Fibroblast of gingiva (primary cell): ENCODE measurements at regions not wholly inside any gene's neighbourhood (a gene's known extent, or its start where the extent isn't known, plus 50 kb on each side); places are given as distances from the start of the nearest gene placed in this dataset.
"Not testable (repeated sequence)": the region's sequence is repeated elsewhere in the genome, so short reads cannot be mapped to it uniquely, and the experiment has no call there.

ENCODE experiments used
- DNase-seq: peaks from one replicate; pipeline ENCODE4 v3.0.0-alpha.2; 2011; ENCODE audit warnings: low read depth

DNA sequence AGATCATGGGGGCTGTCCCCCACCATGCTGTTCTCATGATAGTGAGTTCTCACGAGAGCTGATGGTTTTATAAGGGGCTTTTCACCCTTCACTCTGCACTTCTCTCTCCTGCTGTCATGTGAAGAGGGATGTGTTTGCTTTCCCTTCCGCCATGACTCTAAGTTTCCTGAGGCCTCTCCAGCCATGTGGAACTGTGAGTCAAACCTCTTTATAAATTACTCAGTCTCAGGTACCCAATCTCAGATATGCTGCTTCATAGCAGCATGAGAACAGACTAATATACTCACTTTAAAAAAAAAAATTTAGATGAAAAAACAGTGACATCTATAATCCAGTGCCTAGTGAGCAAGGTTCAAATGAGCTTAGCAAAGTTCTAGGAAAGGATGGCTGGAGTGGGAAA is 135.1 kb upstream of the RAB4A start:
- no peak for DNase-seq

DNA sequence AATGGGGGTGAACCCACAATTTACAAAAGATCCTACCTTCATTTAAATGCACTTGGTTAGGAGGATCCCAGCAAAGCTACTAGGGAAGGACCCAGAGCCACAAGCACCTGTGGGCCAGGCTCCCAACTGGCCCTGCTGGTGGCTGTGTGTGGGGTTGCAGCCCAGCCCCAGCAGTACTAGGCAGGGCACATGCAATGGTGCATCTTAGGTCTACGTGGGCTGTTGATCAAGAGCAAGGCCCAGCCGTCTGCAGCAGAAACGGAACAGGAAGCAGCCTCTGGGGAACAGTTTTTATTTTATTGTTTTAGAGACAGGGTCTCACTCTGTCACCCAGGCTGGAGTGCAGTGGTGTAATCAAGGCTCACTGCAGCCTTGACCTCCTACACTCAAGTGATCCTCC is 134.1 kb upstream of the RAB4A start:
- no peak for DNase-seq

- DNase-seq = no peak
Observed at GRCh38 chr1:229137271-229137670, 133.6 kb upstream of the RAB4A start.

DNA sequence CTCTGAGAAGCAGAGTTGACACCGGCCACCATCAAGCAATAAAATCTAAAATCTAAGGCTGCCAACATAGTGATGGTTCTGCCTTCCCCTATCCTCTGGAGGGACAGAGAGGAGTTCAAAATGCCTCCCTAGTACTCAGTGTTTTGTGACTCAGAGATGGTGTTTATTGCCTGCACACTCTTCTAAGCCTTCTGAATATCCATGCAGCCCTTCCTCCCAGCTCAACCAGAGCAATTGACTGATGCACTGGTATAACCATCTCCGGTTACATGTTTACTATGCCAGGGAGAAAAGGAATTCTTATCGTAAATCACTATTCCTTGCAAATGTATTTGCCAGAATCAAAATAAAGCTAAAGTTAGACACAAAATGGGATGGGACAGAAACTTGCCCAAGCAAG is 132.9 kb upstream of the RAB4A start:
- DNase-seq = no peak

GRCh38 chr1:229139331-229140118 is 131.4 kb upstream of the RAB4A start:
- no peak for DNase-seq

DNA sequence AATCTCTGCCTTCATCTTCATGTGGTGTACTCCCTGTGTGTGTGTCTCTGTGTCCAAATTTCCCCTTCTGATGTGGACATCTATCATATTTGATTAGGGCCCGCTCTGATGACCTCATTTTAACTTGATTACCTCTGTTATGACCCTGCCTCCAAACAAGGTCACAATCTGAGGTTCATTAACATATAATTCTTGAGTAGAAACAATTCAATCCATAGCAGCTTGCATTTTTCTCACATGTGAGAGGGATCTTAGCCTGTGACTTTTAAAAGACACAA is 130.9 kb upstream of the RAB4A start:
- DNase-seq = no peak

DNA sequence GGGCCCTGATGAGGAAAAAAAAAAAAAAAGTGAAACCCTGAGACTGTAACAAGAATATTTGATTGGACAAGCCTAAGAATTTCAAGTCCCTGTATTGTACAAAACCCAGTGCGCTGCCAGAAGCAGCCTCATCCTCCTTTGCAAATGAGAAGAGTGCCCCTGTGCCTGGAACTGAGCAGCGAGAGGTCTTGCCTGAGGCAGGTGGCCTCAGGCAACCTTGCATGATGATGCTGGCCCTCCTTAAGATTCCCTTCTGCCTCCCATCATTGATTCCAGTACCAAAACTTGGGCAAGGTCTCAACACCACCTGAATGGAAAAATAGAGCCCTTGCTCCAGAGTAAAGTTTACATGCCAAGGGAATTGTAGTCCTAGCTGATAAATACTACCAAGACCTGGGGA is 129.6 kb upstream of the RAB4A start:
- no peak for DNase-seq

DNA sequence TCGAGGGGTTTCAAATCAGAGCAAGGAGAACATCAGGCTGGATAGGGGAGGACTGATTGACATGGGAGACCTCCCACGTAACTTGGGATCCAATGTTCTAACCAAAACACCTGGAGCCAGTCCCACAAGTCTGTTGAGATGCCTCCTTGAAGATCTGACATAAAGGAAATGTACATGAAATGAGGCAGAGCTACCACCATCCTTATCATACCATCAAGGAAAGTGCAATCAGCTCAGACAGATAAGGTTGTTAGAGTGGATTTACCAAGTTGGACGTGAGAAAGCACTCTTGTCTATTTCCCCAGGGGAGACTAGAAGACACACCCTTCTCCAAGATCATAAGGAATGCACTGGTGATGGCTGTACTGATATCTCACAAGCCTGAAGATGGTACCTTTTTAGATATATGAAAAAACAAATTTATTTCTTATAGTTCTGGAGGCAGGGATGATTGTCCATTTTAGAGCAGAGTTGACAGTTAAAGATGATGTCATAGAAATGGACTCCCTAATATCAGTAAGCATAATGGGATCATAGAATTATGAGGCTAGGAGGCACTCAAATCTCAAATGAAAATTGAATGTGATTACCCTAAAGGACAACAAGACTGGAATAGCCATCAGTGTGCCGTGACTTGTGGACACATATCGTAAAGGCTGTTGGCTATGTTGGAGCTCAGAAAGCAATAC is 129.1 kb upstream of the RAB4A start:
- DNase-seq = no peak

GRCh38 chr1:229142471-229142870 is 128.4 kb upstream of the RAB4A start:
- no peak for DNase-seq

- no peak for DNase-seq
Observed at GRCh38 chr1:229146647-229147046, 124.3 kb upstream of the RAB4A start.

GRCh38 chr1:229147072-229147471 is 123.8 kb upstream of the RAB4A start:
- no peak for DNase-seq

DNA sequence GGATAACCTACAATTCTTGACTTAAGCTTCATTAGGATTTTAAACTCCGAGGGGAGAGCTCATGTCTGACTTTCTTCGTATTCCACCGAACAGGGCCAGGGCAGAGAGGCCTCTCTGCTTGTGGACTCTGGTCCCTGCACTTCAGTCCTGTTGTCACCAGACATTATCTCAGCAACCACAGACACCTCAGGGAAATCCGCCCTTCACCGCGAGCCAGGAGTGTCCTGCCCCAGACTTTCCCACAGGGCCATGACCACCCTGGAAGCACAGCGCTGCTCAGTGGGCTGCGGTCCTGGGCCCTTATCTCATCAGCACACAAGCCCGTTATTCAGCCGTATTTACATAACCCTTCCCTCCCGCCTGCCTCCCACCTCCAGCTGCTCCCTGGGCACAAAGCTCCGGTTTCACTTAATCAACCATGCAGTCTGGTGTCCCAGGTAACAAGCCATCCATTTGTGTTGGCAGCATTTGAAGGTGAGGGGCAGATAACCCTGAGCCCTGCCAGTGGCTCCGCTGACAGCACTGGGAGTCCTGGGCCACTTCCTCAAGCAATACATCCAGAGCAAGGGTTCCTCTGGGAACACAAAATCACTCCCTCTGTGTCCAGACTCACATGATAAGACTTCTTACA is 122.8 kb upstream of the RAB4A start:
- no peak for DNase-seq

DNA sequence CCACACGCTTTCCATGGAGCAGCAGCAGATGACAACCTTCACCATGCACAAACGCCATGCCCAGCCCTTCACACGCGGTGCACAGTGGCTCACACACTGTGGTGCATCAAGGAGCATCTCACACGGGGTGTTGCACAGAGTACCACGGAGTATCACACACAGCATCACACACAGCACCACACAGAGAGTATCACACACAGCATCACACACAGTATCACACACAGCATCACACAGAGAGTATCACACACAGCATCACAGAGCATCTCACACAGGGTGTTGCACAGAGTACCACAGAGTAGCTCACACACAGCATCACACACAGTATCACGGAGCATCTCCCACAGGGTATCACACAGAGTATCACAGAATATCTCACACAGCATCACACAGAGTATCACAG is 122.2 kb upstream of the RAB4A start:
- DNase-seq = no peak

GRCh38 chr1:229149435-229149834 is 121.5 kb upstream of the RAB4A start:
- DNase-seq = no peak

DNA sequence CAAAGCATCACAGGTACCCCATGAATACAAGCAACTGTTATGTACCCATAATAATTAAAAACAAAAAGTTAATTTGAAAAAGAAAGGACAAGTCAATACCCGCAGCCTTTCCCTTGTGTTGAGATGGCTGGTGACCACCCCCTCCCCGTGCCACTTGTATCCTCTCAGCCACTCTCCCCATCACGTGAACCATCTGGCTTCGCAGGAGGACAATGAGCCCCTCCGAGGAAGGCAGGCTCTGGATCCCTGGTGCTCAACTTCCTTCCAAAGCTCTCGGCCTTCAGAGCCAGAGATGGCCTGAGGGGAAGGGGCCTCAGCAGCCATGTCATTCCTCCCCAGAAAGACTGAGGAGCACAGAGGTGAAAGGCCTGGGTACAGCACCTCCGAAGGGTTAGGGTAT is 120.4 kb upstream of the RAB4A start:
- DNase-seq = no peak

DNA sequence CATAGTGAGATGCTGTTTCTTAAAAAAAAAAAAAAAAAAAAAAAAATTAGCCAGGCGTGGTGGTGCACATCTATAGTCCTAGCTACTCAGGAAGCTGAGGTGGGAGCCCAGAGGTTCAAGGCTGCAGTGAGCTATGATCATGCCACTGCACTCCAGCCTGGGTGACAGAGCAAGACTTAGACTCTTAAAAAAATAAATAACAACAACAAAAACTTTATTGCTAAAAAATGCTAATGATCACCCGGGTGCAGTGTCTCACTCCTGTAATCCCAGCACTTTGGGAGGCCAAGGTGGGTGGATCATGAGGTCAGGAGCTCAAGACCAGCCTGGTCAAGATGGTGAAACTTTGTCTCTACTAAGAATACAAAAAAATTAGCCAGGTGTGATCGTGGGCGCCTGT is 119.5 kb upstream of the RAB4A start:
- not testable (repeated sequence) for DNase-seq

DNA sequence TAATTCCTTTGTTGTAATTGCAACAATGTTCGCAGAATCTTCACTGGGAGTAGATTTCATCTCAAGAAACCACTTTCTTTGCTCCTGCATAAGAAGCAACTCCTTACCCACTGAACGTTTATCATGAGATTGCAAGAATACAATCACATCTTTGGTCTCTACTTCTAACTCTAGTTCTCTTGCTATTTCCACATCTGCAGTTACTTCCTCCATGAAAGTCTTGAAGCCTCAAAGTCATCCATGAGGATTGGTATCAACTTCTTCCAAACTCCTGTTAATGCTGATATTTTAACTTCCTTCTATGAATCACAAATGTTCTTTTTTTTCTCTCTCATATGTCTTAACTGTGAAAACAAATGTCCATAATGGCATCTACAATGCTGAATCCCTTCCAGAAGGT is 118.6 kb upstream of the RAB4A start:
- no peak for DNase-seq

DNA sequence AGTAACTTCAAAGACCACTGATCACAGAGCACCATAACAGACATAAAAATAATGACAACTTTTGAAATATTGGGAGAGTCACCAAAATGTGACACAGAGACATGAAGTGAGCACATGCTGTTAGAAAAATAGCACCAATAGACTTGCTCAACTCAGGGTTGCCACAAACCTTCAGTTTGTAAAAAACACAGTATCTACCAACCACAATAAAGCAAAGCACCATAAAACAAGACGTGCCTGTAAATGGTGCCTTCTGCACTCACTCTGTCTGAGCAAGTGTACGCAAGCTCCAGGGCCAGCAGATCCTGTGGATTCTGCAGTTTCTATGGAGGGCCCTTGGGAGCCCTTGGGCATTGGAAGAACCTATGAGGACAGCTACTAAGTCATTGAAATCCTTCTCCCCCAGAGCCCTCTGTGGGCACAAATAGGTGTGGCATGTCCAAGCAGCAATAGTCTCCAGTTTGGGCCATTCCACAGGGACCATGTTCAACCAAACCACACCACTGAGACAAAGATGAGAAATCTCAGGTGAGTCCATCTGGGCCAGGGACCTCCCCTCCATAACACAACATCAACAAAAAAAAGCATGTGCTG is 116.9 kb upstream of the RAB4A start:
- no peak for DNase-seq

GRCh38 chr1:229154811-229155210 is 116.1 kb upstream of the RAB4A start:
- no peak for DNase-seq

- no peak for DNase-seq
Observed at GRCh38 chr1:229155472-229155871, 115.4 kb upstream of the RAB4A start.

GRCh38 chr1:229156872-229157271 is 114.0 kb upstream of the RAB4A start:
- no peak for DNase-seq

DNA sequence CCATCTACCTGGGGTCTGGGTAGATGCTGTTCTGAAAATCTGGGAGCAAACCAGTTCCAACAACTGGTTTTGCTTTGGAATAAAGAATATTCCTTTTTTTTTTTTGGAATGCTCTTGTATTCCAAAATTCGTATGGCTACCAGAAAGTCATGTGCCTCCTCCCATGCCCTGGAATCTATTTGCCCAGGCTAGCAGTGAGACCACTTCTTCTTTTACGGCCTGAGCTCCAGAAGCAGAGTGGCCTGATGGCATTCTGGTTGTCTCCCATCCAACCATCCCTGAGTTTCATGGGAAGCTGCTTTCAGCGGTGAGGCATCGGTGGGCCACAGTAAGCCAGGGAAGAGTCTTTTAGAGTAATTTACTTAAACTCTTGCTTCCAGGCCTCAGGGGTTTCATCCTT is 113.4 kb upstream of the RAB4A start:
- no peak for DNase-seq

- DNase-seq = no peak
Observed at GRCh38 chr1:229158341-229158921, 112.5 kb upstream of the RAB4A start.
